Astrocyte (in vitro differentiated cells and primary cell): ENCODE measurements at regions not wholly inside any gene's neighbourhood (a gene's known extent, or its start where the extent isn't known, plus 50 kb on each side); places are given as distances from the start of the nearest gene placed in this dataset.

Experiments used
- DNase-seq: peaks from one replicate; pipeline ENCODE4 v3.0.0-alpha.2; 2010; ENCODE audit warnings: low read depth
- FAIRE-seq: peaks from 2 replicates; lab custom pipeline; 2011; peaks lifted over from hg19 to GRCh38; lab: Jason Lieb, UNC
- H2AFZ ChIP-seq: 2 replicates; pipeline ENCODE4 v1.6.0; 2012; ENCODE audit warnings: low read depth, low read length, inconsistent platforms
- H3K27ac ChIP-seq: 2 replicates; pipeline ENCODE4 v1.5.1; 2011; ENCODE audit warnings: low read depth, low read length, inconsistent platforms
- H3K27me3 ChIP-seq: 2 replicates; pipeline ENCODE4 v1.6.0; 2011; ENCODE audit warnings: low read length, inconsistent platforms; ENCODE audit not compliant: insufficient read depth
- H3K36me3 ChIP-seq: 2 replicates; pipeline ENCODE4 v1.5.1; 2011; ENCODE audit warnings: low read length, inconsistent platforms; ENCODE audit not compliant: insufficient read depth
- H3K4me1 ChIP-seq: 2 replicates; pipeline ENCODE4 v1.5.1; 2011; ENCODE audit warnings: low read length, inconsistent platforms; ENCODE audit not compliant: insufficient read depth
- H3K4me2 ChIP-seq: 2 replicates; pipeline ENCODE4 v1.6.0; 2012; ENCODE audit warnings: low read length, inconsistent platforms
- H3K4me3 ChIP-seq: 2 replicates; pipeline ENCODE4 v1.5.1; 2011; ENCODE audit warnings: low read depth, mild to moderate bottlenecking, low read length, inconsistent platforms; ENCODE audit not compliant: insufficient read depth
- H3K79me2 ChIP-seq: 2 replicates; pipeline ENCODE4 v1.6.0; 2012; ENCODE audit warnings: mild to moderate bottlenecking, low read length, inconsistent platforms; ENCODE audit not compliant: insufficient read depth
- H3K9ac ChIP-seq: 2 replicates; pipeline ENCODE4 v1.6.0; 2012; ENCODE audit warnings: mild to moderate bottlenecking, low read length, inconsistent platforms
- H3K9me3 ChIP-seq: 2 replicates; pipeline ENCODE4 v1.5.1; 2012; ENCODE audit warnings: low read depth, mild to moderate bottlenecking, low read length, inconsistent platforms; ENCODE audit not compliant: insufficient read depth
- H4K20me1 ChIP-seq: 2 replicates; pipeline ENCODE4 v1.6.0; 2012; ENCODE audit warnings: low read length, inconsistent platforms; ENCODE audit not compliant: insufficient read depth
- H3K27ac Mint-ChIP-seq: one replicate; pipeline ENCODE4 v1.8.0; 2021; ENCODE audit warnings: mild to moderate bottlenecking, mixed read lengths; ENCODE audit not compliant: unreplicated experiment
- H3K27me3 Mint-ChIP-seq: one replicate; pipeline ENCODE4 v1.8.0; 2021; ENCODE audit warnings: low read depth, mixed read lengths; ENCODE audit not compliant: unreplicated experiment
- H3K36me3 Mint-ChIP-seq: one replicate; pipeline ENCODE4 v1.8.0; 2021; ENCODE audit warnings: low read depth, mixed read lengths; ENCODE audit not compliant: unreplicated experiment
- H3K4me1 Mint-ChIP-seq: one replicate; pipeline ENCODE4 v1.8.0; 2021; ENCODE audit warnings: low read depth, mixed read lengths; ENCODE audit not compliant: unreplicated experiment
- H3K4me3 Mint-ChIP-seq: one replicate; pipeline ENCODE4 v1.8.0; 2021; ENCODE audit warnings: mild to moderate bottlenecking, moderate library complexity, mixed read lengths; ENCODE audit not compliant: unreplicated experiment
- H3K9me3 Mint-ChIP-seq: one replicate; pipeline ENCODE4 v1.8.0; 2021; ENCODE audit warnings: mild to moderate bottlenecking, mixed read lengths; ENCODE audit not compliant: unreplicated experiment
- EZH2 ChIP-seq: IDR thresholded peaks from 2 replicates; pipeline ENCODE4 v1.6.1; 2012; ENCODE audit warnings: mild to moderate bottlenecking, low read length, inconsistent platforms; ENCODE audit not compliant: insufficient read depth
- TF ChIP-seq, protein P1 (sequence below): IDR thresholded peaks from 2 replicates; pipeline ENCODE4 v1.5.1; 2011; ENCODE audit warnings: low read depth, mild to moderate bottlenecking, inconsistent platforms, low read length, moderate library complexity; ENCODE audit not compliant: insufficient read depth

DNA sequence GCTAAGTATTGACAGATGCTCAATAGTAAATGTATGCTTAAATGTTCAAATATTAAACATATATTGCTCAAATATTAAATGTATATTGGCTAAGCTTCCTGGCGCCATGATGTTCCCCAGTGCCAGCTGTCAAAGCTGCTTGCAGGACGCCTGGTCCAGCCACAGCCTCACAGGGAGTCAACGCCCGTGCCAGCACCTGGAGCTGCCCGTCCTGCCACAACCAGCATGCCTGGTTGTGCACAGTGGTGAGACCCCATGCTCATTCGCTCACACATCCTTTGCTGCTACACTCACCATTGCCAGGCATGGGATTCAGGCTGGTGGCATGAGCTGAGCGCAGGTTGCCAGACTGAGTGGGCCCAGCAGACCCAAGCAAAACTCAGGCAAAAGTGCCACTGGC lies 926.9 kb upstream of the EDIL3 start:
- Histone ChIP-seq H3K27me3 (no peaks in the 10 kb centered on the region), H3K36me3 (no peaks in the 10 kb centered on the region), H3K4me3 (no peak overlapping the region), H3K9ac (no peak overlapping the region), H3K4me2 (no peak overlapping the region), H2AFZ (no peak overlapping the region), H3K9me3 (no peaks in the 10 kb centered on the region), H3K4me1 (no peaks in the 10 kb centered on the region), H4K20me1 (no peaks in the 10 kb centered on the region), H3K79me2 (no peaks in the 10 kb centered on the region), H3K27ac (no peak overlapping the region)
- no peak for TF ChIP-seq EZH2
- TF ChIP-seq, protein P1, sequence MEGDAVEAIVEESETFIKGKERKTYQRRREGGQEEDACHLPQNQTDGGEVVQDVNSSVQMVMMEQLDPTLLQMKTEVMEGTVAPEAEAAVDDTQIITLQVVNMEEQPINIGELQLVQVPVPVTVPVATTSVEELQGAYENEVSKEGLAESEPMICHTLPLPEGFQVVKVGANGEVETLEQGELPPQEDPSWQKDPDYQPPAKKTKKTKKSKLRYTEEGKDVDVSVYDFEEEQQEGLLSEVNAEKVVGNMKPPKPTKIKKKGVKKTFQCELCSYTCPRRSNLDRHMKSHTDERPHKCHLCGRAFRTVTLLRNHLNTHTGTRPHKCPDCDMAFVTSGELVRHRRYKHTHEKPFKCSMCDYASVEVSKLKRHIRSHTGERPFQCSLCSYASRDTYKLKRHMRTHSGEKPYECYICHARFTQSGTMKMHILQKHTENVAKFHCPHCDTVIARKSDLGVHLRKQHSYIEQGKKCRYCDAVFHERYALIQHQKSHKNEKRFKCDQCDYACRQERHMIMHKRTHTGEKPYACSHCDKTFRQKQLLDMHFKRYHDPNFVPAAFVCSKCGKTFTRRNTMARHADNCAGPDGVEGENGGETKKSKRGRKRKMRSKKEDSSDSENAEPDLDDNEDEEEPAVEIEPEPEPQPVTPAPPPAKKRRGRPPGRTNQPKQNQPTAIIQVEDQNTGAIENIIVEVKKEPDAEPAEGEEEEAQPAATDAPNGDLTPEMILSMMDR = no peak
- no peaks in the 10 kb centered on the region for H3K27me3 Mint-ChIP-seq
- H3K27ac Mint-ChIP-seq = no peak overlapping the region
- FAIRE-seq = no peak
- no peaks in the 10 kb centered on the region for H3K36me3 Mint-ChIP-seq
- DNase-seq = no peak
- no peaks in the 10 kb centered on the region for H3K4me1 Mint-ChIP-seq
- H3K4me3 Mint-ChIP-seq = no peak overlapping the region
- H3K9me3 Mint-ChIP-seq = no peaks in the 10 kb centered on the region

DNA sequence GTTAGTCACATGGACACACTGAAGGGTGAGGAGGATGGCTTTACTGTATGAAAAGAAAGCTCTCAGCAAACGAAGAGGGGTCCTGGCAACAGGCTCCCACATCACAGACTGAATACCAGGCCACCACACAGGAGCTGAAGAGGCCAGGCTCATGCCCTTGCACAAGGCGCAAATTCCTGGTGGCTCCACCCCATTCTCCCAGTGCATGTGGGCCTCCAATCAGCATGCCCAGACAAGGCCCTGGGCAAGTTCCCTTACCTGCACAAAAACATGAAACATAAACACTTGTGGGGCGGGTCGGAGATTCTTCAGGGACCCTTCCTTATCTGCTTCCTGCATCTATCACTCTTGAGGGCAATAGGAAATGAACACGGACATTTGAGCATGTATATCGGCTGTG lies 935.8 kb upstream of the EDIL3 start:
- Histone ChIP-seq H3K4me1 (no peaks in the 10 kb centered on the region), H4K20me1 (no peaks in the 10 kb centered on the region), H3K4me3 (no peak overlapping the region), H3K27ac (no peak overlapping the region), H3K27me3 (no peaks in the 10 kb centered on the region), H3K9me3 (no peaks in the 10 kb centered on the region), H3K79me2 (no peaks in the 10 kb centered on the region), H3K36me3 (no peaks in the 10 kb centered on the region), H2AFZ (no peak overlapping the region), H3K4me2 (no peak overlapping the region), H3K9ac (no peak overlapping the region)
- H3K9me3 Mint-ChIP-seq = no peaks in the 10 kb centered on the region
- FAIRE-seq (no peak), DNase-seq (no peak)
- H3K4me1 Mint-ChIP-seq = peaks cover 5% of the 10 kb centered on the region
- H3K27ac Mint-ChIP-seq = no peak overlapping the region
- H3K27me3 Mint-ChIP-seq = no peaks in the 10 kb centered on the region
- no peak overlapping the region for H3K4me3 Mint-ChIP-seq
- no peaks in the 10 kb centered on the region for H3K36me3 Mint-ChIP-seq
- TF ChIP-seq, protein P1 = no peak
- TF ChIP-seq EZH2 = no peak

DNA sequence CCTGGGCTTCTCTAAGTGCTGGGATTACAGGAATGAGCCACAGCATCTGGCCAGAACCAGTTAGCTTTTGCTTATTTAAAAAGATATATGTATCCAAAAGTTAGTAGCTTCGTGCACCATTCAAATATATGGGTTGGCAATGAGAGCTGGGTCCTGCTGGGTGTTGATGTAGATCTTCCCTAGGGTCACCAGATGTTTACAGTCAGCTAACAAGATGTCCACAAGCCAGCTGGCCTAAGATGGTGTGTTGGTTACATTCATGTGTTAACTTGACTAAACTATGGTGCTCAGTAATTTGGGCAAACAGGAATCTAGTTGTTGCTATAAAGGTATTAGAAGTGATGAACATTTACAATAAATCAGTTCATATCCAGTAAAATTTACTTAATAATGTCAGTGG lies 948.6 kb upstream of the EDIL3 start:
- no peak for DNase-seq
- Histone ChIP-seq H3K36me3 (no peaks in the 10 kb centered on the region), H4K20me1 (no peaks in the 10 kb centered on the region), H3K4me2 (no peak overlapping the region), H3K4me3 (no peak overlapping the region), H3K9ac (no peak overlapping the region), H2AFZ (no peak overlapping the region), H3K79me2 (no peaks in the 10 kb centered on the region), H3K4me1 (no peaks in the 10 kb centered on the region), H3K27ac (no peak overlapping the region), H3K9me3 (no peaks in the 10 kb centered on the region), H3K27me3 (no peaks in the 10 kb centered on the region)
- no peaks in the 10 kb centered on the region for H3K9me3 Mint-ChIP-seq
- TF ChIP-seq, protein P1 = no peak
- no peak for TF ChIP-seq EZH2
- H3K27ac Mint-ChIP-seq = no peak overlapping the region
- no peak overlapping the region for H3K4me3 Mint-ChIP-seq
- no peaks in the 10 kb centered on the region for H3K4me1 Mint-ChIP-seq
- no peak for FAIRE-seq
- H3K36me3 Mint-ChIP-seq = no peaks in the 10 kb centered on the region
- no peaks in the 10 kb centered on the region for H3K27me3 Mint-ChIP-seq
